ENCODE measurements at regions not wholly inside any gene's neighbourhood (a gene's known extent, or its start where the extent isn't known, plus 50 kb on each side); places are given as distances from the start of the nearest gene placed in this dataset.
"Not testable (repeated sequence)": the region's sequence is repeated elsewhere in the genome, so short reads cannot be mapped to it uniquely, and the experiment has no call there.

GRCh38 chr2:57044931-57045635 is 861.3 kb downstream of the CCDC85A start:
- intact Hi-C loops (cut with DNase I) = no loop called here
- ATAC-seq (no peak), DNase-seq (ENCODE audit: missing footprints) (no peak)

- ATAC-seq (no peak), DNase-seq (ENCODE audit: missing footprints) (no peak)
- intact Hi-C loops (cut with DNase I) = no loop called here
These were observed 865.5 kb downstream of the CCDC85A start for GRCh38 chr2:57049273-57049672.

- intact Hi-C loops (cut with DNase I) = no loop called here
- DNase-seq (ENCODE audit: missing footprints) (no peak), ATAC-seq (no peak)
These were observed 866.2 kb downstream of the CCDC85A start for GRCh38 chr2:57050007-57050406.

GRCh38 chr2:57066301-57066700 is 882.5 kb downstream of the CCDC85A start:
- DNase-seq (ENCODE audit: missing footprints); intact Hi-C loops (cut with DNase I); ATAC-seq: not testable (repeated sequence)

- ATAC-seq = no peak
- no peak for DNase-seq (ENCODE audit: missing footprints)
- intact Hi-C loops (cut with DNase I) = no loop called here
These were observed 891.4 kb downstream of the CCDC85A start for GRCh38 chr2:57075226-57075625.

GRCh38 chr2:57080035-57080434 is 896.2 kb downstream of the CCDC85A start:
- no peak for ATAC-seq
- intact Hi-C loops (cut with DNase I) = no loop called here
- DNase-seq (ENCODE audit: missing footprints) = no peak

- ATAC-seq = no peak
- intact Hi-C loops (cut with DNase I) = no loop called here
- DNase-seq (ENCODE audit: missing footprints) = no peak
These were observed 901.0 kb downstream of the CCDC85A start for GRCh38 chr2:57084697-57085281.

- intact Hi-C loops (cut with DNase I) = no loop called here
- DNase-seq (ENCODE audit: missing footprints) (no peak), ATAC-seq (no peak)
These were observed 909.2 kb downstream of the CCDC85A start for GRCh38 chr2:57093020-57093419.

- DNase-seq (ENCODE audit: missing footprints) (no peak), ATAC-seq (no peak)
- intact Hi-C loops (cut with DNase I) = no loop called here
These were observed 914.1 kb downstream of the CCDC85A start for GRCh38 chr2:57097855-57098254.

GRCh38 chr2:57100436-57100835 is 916.6 kb downstream of the CCDC85A start:
- no peak for DNase-seq (ENCODE audit: missing footprints)
- no peak for ATAC-seq
- intact Hi-C loops (cut with DNase I) = no loop called here

GRCh38 chr2:57105694-57106093 is 921.9 kb downstream of the CCDC85A start:
- DNase-seq (ENCODE audit: missing footprints) (no peak), ATAC-seq (no peak)
- intact Hi-C loops (cut with DNase I) = no loop called here

- DNase-seq (ENCODE audit: missing footprints) (no peak), ATAC-seq (no peak)
- intact Hi-C loops (cut with DNase I) = no loop called here
These were observed 923.6 kb downstream of the CCDC85A start for GRCh38 chr2:57107353-57107752.

GRCh38 chr2:57111531-57111930 is 927.7 kb downstream of the CCDC85A start:
- DNase-seq (ENCODE audit: missing footprints) (no peak), ATAC-seq (no peak)
- intact Hi-C loops (cut with DNase I) = no loop called here

GRCh38 chr2:57119141-57119540 is 927.5 kb upstream of the VRK2 start:
- DNase-seq (ENCODE audit: missing footprints) (no peak), ATAC-seq (no peak)
- intact Hi-C loops (cut with DNase I) = no loop called here

- intact Hi-C loops (cut with DNase I) = no loop called here
- no peak for ATAC-seq
These were observed 920.2 kb upstream of the VRK2 start for GRCh38 chr2:57126410-57126809.

GRCh38 chr2:57139179-57139578 is 907.4 kb upstream of the VRK2 start:
- ATAC-seq (no peak), DNase-seq (ENCODE audit: missing footprints) (no peak)
- intact Hi-C loops (cut with DNase I) = no loop called here

More at GRCh38 chr2:57126410-57126809, 920.2 kb upstream of the VRK2 start:
- no peak for DNase-seq (ENCODE audit: missing footprints)

- intact Hi-C loops (cut with DNase I) = no loop called here
- ATAC-seq = no peak
- no peak for DNase-seq (ENCODE audit: missing footprints)
These were observed 905.3 kb upstream of the VRK2 start for GRCh38 chr2:57141269-57141668.

- ATAC-seq = no peak
These were observed 899.7 kb upstream of the VRK2 start for GRCh38 chr2:57146951-57147350.

GRCh38 chr2:57156231-57156924 is 890.2 kb upstream of the VRK2 start:
- ATAC-seq (no peak), DNase-seq (ENCODE audit: missing footprints) (no peak)
- intact Hi-C loops (cut with DNase I) = no loop called here

More at GRCh38 chr2:57146951-57147350, 899.7 kb upstream of the VRK2 start:
- intact Hi-C loops (cut with DNase I) = no loop called here
- no peak for DNase-seq (ENCODE audit: missing footprints)

GRCh38 chr2:57160976-57161375 is 885.6 kb upstream of the VRK2 start:
- no peak for ATAC-seq
- intact Hi-C loops (cut with DNase I) = no loop called here
- no peak for DNase-seq (ENCODE audit: missing footprints)
